ENCODE measurements at regions not wholly inside any gene's neighbourhood (a gene's known extent, or its start where the extent isn't known, plus 50 kb on each side); places are given as distances from the start of the nearest gene placed in this dataset.

- TF ChIP-seq CTCF (conservative IDR thresholded peaks at IDR 0.05; ENCODE audit: low read depth, low read length), result no peak
- H3K4me2 ChIP-seq, result no peak overlapping the region
- H3K79me2 ChIP-seq (ENCODE audit: insufficient read depth, low read depth), result no peaks in the 10 kb centered on the region
- no peak overlapping the region for H3K27ac ChIP-seq
- H3K27me3 ChIP-seq (ENCODE audit: insufficient read depth, low read depth), result no peaks in the 10 kb centered on the region
- H3K36me3 ChIP-seq (ENCODE audit: insufficient read depth), result no peaks in the 10 kb centered on the region
- H3K4me3 ChIP-seq (IDR thresholded peaks at IDR 0.05; ENCODE audit: insufficient read depth, low read depth, low read length), result no peak overlapping the region
- H4K20me1 ChIP-seq (ENCODE audit: insufficient read depth), result no peaks in the 10 kb centered on the region
- no peak overlapping the region for H3K9ac ChIP-seq
- no peak overlapping the region for H2AFZ ChIP-seq (ENCODE audit: low read depth)
- H3K4me1 ChIP-seq (ENCODE audit: low read depth, poor library complexity, severe bottlenecking), result no peaks in the 10 kb centered on the region
These were observed 284.8 kb downstream of the SEC61B start for GRCh38 chr9:99506747-99507348.

- H3K4me1 ChIP-seq (ENCODE audit: low read depth, poor library complexity, severe bottlenecking), result peaks cover 15% of the 10 kb centered on the region
- no peak overlapping the region for H3K4me2 ChIP-seq
- H3K27me3 ChIP-seq (ENCODE audit: insufficient read depth, low read depth), result no peaks in the 10 kb centered on the region
- no peak overlapping the region for H3K27ac ChIP-seq
- H3K9ac ChIP-seq, result no peak overlapping the region
- H4K20me1 ChIP-seq (ENCODE audit: insufficient read depth), result no peaks in the 10 kb centered on the region
- H2AFZ ChIP-seq (ENCODE audit: low read depth), result no peak overlapping the region
- no peak for TF ChIP-seq CTCF (conservative IDR thresholded peaks at IDR 0.05; ENCODE audit: low read depth, low read length)
- H3K36me3 ChIP-seq (ENCODE audit: insufficient read depth), result no peaks in the 10 kb centered on the region
- no peaks in the 10 kb centered on the region for H3K79me2 ChIP-seq (ENCODE audit: insufficient read depth, low read depth)
- H3K4me3 ChIP-seq (IDR thresholded peaks at IDR 0.05; ENCODE audit: insufficient read depth, low read depth, low read length), result no peak overlapping the region
These were observed 287.1 kb downstream of the SEC61B start for GRCh38 chr9:99509065-99509745.

GRCh38 chr9:99509900-99510535 lies 287.9 kb downstream of the SEC61B start:
- no peak for TF ChIP-seq CTCF (conservative IDR thresholded peaks at IDR 0.05; ENCODE audit: low read depth, low read length)

GRCh38 chr9:99511723-99512122 lies 289.6 kb downstream of the SEC61B start:
- Histone ChIP-seq H3K9ac (no peak overlapping the region), H3K4me1 (ENCODE audit: low read depth, poor library complexity, severe bottlenecking) (peaks cover 21% of the 10 kb centered on the region), H3K27me3 (ENCODE audit: insufficient read depth, low read depth) (no peaks in the 10 kb centered on the region), H3K79me2 (ENCODE audit: insufficient read depth, low read depth) (no peaks in the 10 kb centered on the region), H2AFZ (ENCODE audit: low read depth) (no peak overlapping the region), H3K27ac (no peak overlapping the region), H3K4me2 (no peak overlapping the region), H4K20me1 (ENCODE audit: insufficient read depth) (no peaks in the 10 kb centered on the region), H3K36me3 (ENCODE audit: insufficient read depth) (no peaks in the 10 kb centered on the region), H3K4me3 (IDR thresholded peaks at IDR 0.05; ENCODE audit: insufficient read depth, low read depth, low read length) (no peak overlapping the region)
- TF ChIP-seq CTCF (conservative IDR thresholded peaks at IDR 0.05; ENCODE audit: low read depth, low read length), result no peak

More at GRCh38 chr9:99509900-99510535, 287.9 kb downstream of the SEC61B start:
- H3K4me3 ChIP-seq (IDR thresholded peaks at IDR 0.05; ENCODE audit: insufficient read depth, low read depth, low read length), result no peak overlapping the region
- no peaks in the 10 kb centered on the region for H3K27me3 ChIP-seq (ENCODE audit: insufficient read depth, low read depth)
- H3K79me2 ChIP-seq (ENCODE audit: insufficient read depth, low read depth), result no peaks in the 10 kb centered on the region
- peaks cover 21% of the 10 kb centered on the region for H3K4me1 ChIP-seq (ENCODE audit: low read depth, poor library complexity, severe bottlenecking)
- H3K27ac ChIP-seq, result no peak overlapping the region
- H4K20me1 ChIP-seq (ENCODE audit: insufficient read depth), result no peaks in the 10 kb centered on the region
- no peak overlapping the region for H2AFZ ChIP-seq (ENCODE audit: low read depth)
- H3K36me3 ChIP-seq (ENCODE audit: insufficient read depth), result no peaks in the 10 kb centered on the region
- H3K9ac ChIP-seq, result no peak overlapping the region
- no peak overlapping the region for H3K4me2 ChIP-seq
